Sigmoid colon (tissue), 6 donors: ENCODE measurements at regions not wholly inside any gene's neighbourhood (a gene's known extent, or its start where the extent isn't known, plus 50 kb on each side); places are given as distances from the start of the nearest gene placed in this dataset.

Source experiments
- DNase-seq: peaks from one replicate; pipeline ENCODE4 v3.0.0-alpha.2; 2019
- H3K27ac ChIP-seq, 4 donors: fragments of 200-600 bp; sonication (generic); one replicate each; pipeline ENCODE4 v1.5.1; 2016 to 2019; ENCODE audit warnings: mild to moderate bottlenecking in 1 of 4
- H3K27me3 ChIP-seq, 3 donors: fragments of 200-600 bp; sonication (generic); one replicate each; pipeline ENCODE4 v1.5.1; 2019; ENCODE audit warnings: mild to moderate bottlenecking in 1 of 3
- H3K36me3 ChIP-seq, 4 donors: fragments of 200-600 bp; sonication (generic); one replicate each; pipeline ENCODE4 v1.5.1; 2016 to 2019
- H3K4me1 ChIP-seq, 4 donors: fragments of 200-600 bp; sonication (generic); one replicate each; pipeline ENCODE4 v1.5.1; 2017 to 2019
- H3K4me3 ChIP-seq, 4 donors: fragments of 200-600 bp; sonication (generic); one replicate each; pipeline ENCODE4 v1.5.1; 2017 to 2019; ENCODE audit warnings: mild to moderate bottlenecking in 2 of 4, moderate library complexity in 1 of 4
- H3K9me3 ChIP-seq, 4 donors: fragments of 200-600 bp in 3 of 4; sonication (generic) in 3 of 4; one replicate each; pipeline versions ENCODE4 v1.5.1 to v1.6.1; 2013 to 2019
- CTCF ChIP-seq, 4 experiments: fragments of 450-650 bp in 3 of 4; fragments of 200-600 bp in 1 of 4; IDR thresholded peaks; one replicate each; pipeline ENCODE4 v1.5.1; 2016 to 2019; ENCODE audit warnings: antibody characterized with exemption in 4 of 4, mild to moderate bottlenecking in 3 of 4, moderate library complexity in 2 of 4
- EP300 ChIP-seq, 4 donors: sonication (generic); formaldehyde crosslinking; IDR thresholded peaks; one replicate each; pipeline ENCODE4 v1.6.1; 2017; ENCODE audit warnings: antibody characterized with exemption in 4 of 4
- POLR2A ChIP-seq, 2 donors: fragments of 450-650 bp; IDR thresholded peaks; one replicate each; pipeline ENCODE4 v1.6.1; 2016; ENCODE audit warnings: antibody characterized with exemption in 2 of 2, mild to moderate bottlenecking in 2 of 2, moderate library complexity in 2 of 2
- POLR2AphosphoS5 ChIP-seq, 4 donors: sonication (generic); formaldehyde crosslinking; IDR thresholded peaks; one replicate each; pipeline ENCODE4 v1.6.1; 2017; ENCODE audit warnings: antibody characterized with exemption in 4 of 4
- WGBS, 2 donors: extraction: QIAGEN DNeasy Blood & Tissue Kit; methylation state at CpG; one replicate each; pipeline ENCODE4 v1.1.7; 2013; 5-methylcytosine and 5-hydroxymethylcytosine counted together
- intact Hi-C: fragments of 100-400 bp; cut with DNase I; formaldehyde crosslinking; loops from one replicate; pipeline ENCODE4 v1.15.1; 2023
- donor health status: healthy with polysubstance abuse.
- donor health status: healthy.

GRCh38 chr13:63011996-63012395, 1596.3 kb upstream of the PCDH20 start:
- Histone ChIP-seq H3K4me1 (no peaks in the 10 kb centered on the region), H3K27me3 (no peaks in the 10 kb centered on the region), H3K36me3 (no peaks in the 10 kb centered on the region), H3K4me3 (no peak overlapping the region), H3K9me3 (peaks cover 0 to 7% (median 4%) of the 10 kb centered on the region in 4 donors), H3K27ac (no peak overlapping the region)
- DNase-seq, result no peak
- WGBS, 2 donors, result 76 to 82% methylated on average over 2 of the region's 2 CpGs
- TF ChIP-seq POLR2A (IDR thresholded peaks at IDR 0.05), result no peak
- no peak for TF ChIP-seq EP300 (IDR thresholded peaks at IDR 0.05)
- TF ChIP-seq POLR2AphosphoS5 (IDR thresholded peaks at IDR 0.05), result no peak
- no peak for TF ChIP-seq CTCF (IDR thresholded peaks at IDR 0.05)
- intact Hi-C loops, result no loop called here

- H3K36me3 ChIP-seq, result no peaks in the 10 kb centered on the region
- no peak for TF ChIP-seq CTCF (IDR thresholded peaks at IDR 0.05)
- no peak for TF ChIP-seq POLR2A (IDR thresholded peaks at IDR 0.05)
- no peak for TF ChIP-seq EP300 (IDR thresholded peaks at IDR 0.05)
- TF ChIP-seq POLR2AphosphoS5 (IDR thresholded peaks at IDR 0.05), result no peak
Measured at GRCh38 chr13:63010072-63010658, 1594.5 kb upstream of the PCDH20 start.

GRCh38 chr13:63005625-63006024, 1590.0 kb upstream of the PCDH20 start:
- no peak for DNase-seq
- TF ChIP-seq POLR2AphosphoS5 (IDR thresholded peaks at IDR 0.05) (no peak), POLR2A (IDR thresholded peaks at IDR 0.05) (no peak), EP300 (IDR thresholded peaks at IDR 0.05) (no peak), CTCF (IDR thresholded peaks at IDR 0.05) (no peak)
- intact Hi-C loops, result no loop called here

More at GRCh38 chr13:63010072-63010658, 1594.5 kb upstream of the PCDH20 start:
- Histone ChIP-seq H3K4me1 (no peaks in the 10 kb centered on the region), H3K4me3 (no peak overlapping the region), H3K27me3 (no peaks in the 10 kb centered on the region), H3K9me3 (peaks cover 0 to 14% (median 5%) of the 10 kb centered on the region in 4 donors), H3K27ac (no peak overlapping the region)
- no peak for DNase-seq
- intact Hi-C loops, result no loop called here

GRCh38 chr13:62997696-62998095, 1582.0 kb upstream of the PCDH20 start:
- Histone ChIP-seq H3K27ac (no peak overlapping the region), H3K4me1 (no peaks in the 10 kb centered on the region), H3K4me3 (no peak overlapping the region), H3K9me3 (peaks cover 0 to 3% (median 0%) of the 10 kb centered on the region in 4 donors), H3K27me3 (no peaks in the 10 kb centered on the region), H3K36me3 (no peaks in the 10 kb centered on the region)
- TF ChIP-seq CTCF (IDR thresholded peaks at IDR 0.05), result no peak
- no peak for TF ChIP-seq POLR2AphosphoS5 (IDR thresholded peaks at IDR 0.05)
- TF ChIP-seq EP300 (IDR thresholded peaks at IDR 0.05), result no peak
- no peak for TF ChIP-seq POLR2A (IDR thresholded peaks at IDR 0.05)
- 49 to 82% methylated on average over 1 of the region's 1 CpG for WGBS, 2 donors
- intact Hi-C loops, result no loop called here
- no peak for DNase-seq

More at GRCh38 chr13:63005625-63006024, 1590.0 kb upstream of the PCDH20 start:
- Histone ChIP-seq H3K27me3 (no peaks in the 10 kb centered on the region), H3K4me3 (no peak overlapping the region), H3K9me3 (peaks cover 0 to 14% (median 5%) of the 10 kb centered on the region in 4 donors), H3K4me1 (no peaks in the 10 kb centered on the region), H3K27ac (no peak overlapping the region), H3K36me3 (no peaks in the 10 kb centered on the region)

- intact Hi-C loops, result no loop called here
- Histone ChIP-seq H3K9me3 (no peaks in the 10 kb centered on the region), H3K36me3 (no peaks in the 10 kb centered on the region), H3K27ac (no peak overlapping the region), H3K27me3 (no peaks in the 10 kb centered on the region), H3K4me3 (no peak overlapping the region), H3K4me1 (no peaks in the 10 kb centered on the region)
- TF ChIP-seq POLR2AphosphoS5 (IDR thresholded peaks at IDR 0.05) (no peak), EP300 (IDR thresholded peaks at IDR 0.05) (no peak), POLR2A (IDR thresholded peaks at IDR 0.05) (no peak), CTCF (IDR thresholded peaks at IDR 0.05) (no peak)
- no peak for DNase-seq
- 37 to 54% methylated on average over 2 of the region's 2 CpGs for WGBS, 2 donors
Measured at GRCh38 chr13:62997038-62997599, 1581.5 kb upstream of the PCDH20 start.
